Suprapubic skin (tissue), 4 donors: ENCODE measurements at regions not wholly inside any gene's neighbourhood (a gene's known extent, or its start where the extent isn't known, plus 50 kb on each side); places are given as distances from the start of the nearest gene placed in this dataset.

ENCODE experiments used
- CTCF ChIP-seq, 2 donors: fragments of 200-600 bp in 1 of 2; fragments of 450-650 bp in 1 of 2; sonication (generic) in 1 of 2; IDR thresholded peaks; one replicate each; pipeline ENCODE4 v1.5.1; 2016 to 2019; ENCODE audit warnings: antibody characterized with exemption in 2 of 2, mild to moderate bottlenecking in 1 of 2, moderate library complexity in 1 of 2
- POLR2A ChIP-seq, 2 donors: fragments of 450-650 bp; IDR thresholded peaks; one replicate each; pipeline ENCODE4 v1.6.1; 2017; ENCODE audit warnings: antibody characterized with exemption in 2 of 2, mild to moderate bottlenecking in 2 of 2, moderate library complexity in 2 of 2
- POLR2AphosphoS5 ChIP-seq, 3 donors: sonication (generic); formaldehyde crosslinking; IDR thresholded peaks; one replicate each; pipeline ENCODE4 v1.6.1; 2017; ENCODE audit warnings: antibody characterized with exemption in 3 of 3

- TF ChIP-seq CTCF (IDR thresholded peaks at IDR 0.05) (no peak), POLR2A (IDR thresholded peaks at IDR 0.05) (no peak), POLR2AphosphoS5 (IDR thresholded peaks at IDR 0.05) (no peak)
Measured at GRCh38 chr13:104782741-104783140, 1716.5 kb upstream of the SLC10A2 start.
